ENCODE measurements at regions not wholly inside any gene's neighbourhood (a gene's known extent, or its start where the extent isn't known, plus 50 kb on each side); places are given as distances from the start of the nearest gene placed in this dataset.

- no peaks in the 10 kb centered on the region for H3K27me3 ChIP-seq
- peaks cover 0 to 18% (median 4%) of the 10 kb centered on the region in 9 donors for H3K4me1 ChIP-seq
Measured at GRCh38 chr6:154614101-154614500, 103.6 kb upstream of the CNKSR3 start.

GRCh38 chr6:154614641-154615040 is 104.2 kb upstream of the CNKSR3 start:
- intact Hi-C loops (cut with DNase I), result loop anchor here in 2 of 10 donors (5.0 to 10.0 kb wide), 2 partner anchors 102 to 200 kb away; partner anchors contain the start of gene CNKSR3 (in 1 of the 2)
- H3K27ac ChIP-seq, result peak overlapping the region in 2 of 10 donors; percentile 21 to 23
- H3K36me3 ChIP-seq, result no peaks in the 10 kb centered on the region
- ATAC-seq, result peak in 5 of 8 donors; percentile 9 to 60 (median 41)
- no peaks in the 10 kb centered on the region for H3K27me3 ChIP-seq
- DNase-seq, result no peak
- H3K4me3 ChIP-seq, result no peak overlapping the region
- H3K4me1 ChIP-seq, result peaks cover 0 to 18% (median 4%) of the 10 kb centered on the region in 9 donors
- WGBS, 2 donors, result 42 to 51% methylated on average over 4 of the region's 4 CpGs
- H3K9me3 ChIP-seq, result no peaks in the 10 kb centered on the region
- TF ChIP-seq CTCF (IDR thresholded peaks at IDR 0.05), result no peak

More at GRCh38 chr6:154614101-154614500, 103.6 kb upstream of the CNKSR3 start:
- no peak for DNase-seq
- peak overlapping the region in 1 of 10 donors; percentile 21 for H3K27ac ChIP-seq
- intact Hi-C loops (cut with DNase I), result loop anchor here in 2 of 10 donors (5.0 to 10.0 kb wide), 2 partner anchors 102 to 199 kb away; partner anchors contain the start of gene CNKSR3 (in 1 of the 2)
- TF ChIP-seq CTCF (IDR thresholded peaks at IDR 0.05), result no peak
- H3K9me3 ChIP-seq, result no peaks in the 10 kb centered on the region
- no peak for ATAC-seq
- H3K36me3 ChIP-seq, result no peaks in the 10 kb centered on the region
- no peak overlapping the region for H3K4me3 ChIP-seq
- 83 to 86% methylated on average over 4 of the region's 4 CpGs for WGBS, 2 donors

- Histone ChIP-seq H3K36me3 (no peaks in the 10 kb centered on the region), H3K4me1 (peaks cover 0 to 18% (median 4%) of the 10 kb centered on the region in 9 donors), H3K27ac (no peak overlapping the region), H3K4me3 (peak overlapping the region in 1 of 10 donors; percentile 10), H3K9me3 (no peaks in the 10 kb centered on the region), H3K27me3 (no peaks in the 10 kb centered on the region)
- peak; percentile 61 to 65 for DNase-seq
- intact Hi-C loops (cut with DNase I), result loop anchor here in 1 of 10 donors (10.0 kb wide), 1 partner anchor 201 kb away; no protein-coding TSS in a partner anchor
- peak; percentile 71 to 90 (median 84) for ATAC-seq
- WGBS, 2 donors, result 47 to 54% methylated on average over 16 of the region's 16 CpGs
- TF ChIP-seq CTCF (IDR thresholded peaks at IDR 0.05), result peak in 5 of 9 donors; percentile 13 to 46 (median 42)
Measured at GRCh38 chr6:154615483-154616025, 105.1 kb upstream of the CNKSR3 start.

GRCh38 chr6:154617175-154617574 is 106.7 kb upstream of the CNKSR3 start:
- Histone ChIP-seq H3K4me3 (no peak overlapping the region), H3K4me1 (peaks cover 0 to 20% (median 10%) of the 10 kb centered on the region in 9 donors), H3K36me3 (no peaks in the 10 kb centered on the region), H3K27ac (no peak overlapping the region), H3K9me3 (no peaks in the 10 kb centered on the region), H3K27me3 (no peaks in the 10 kb centered on the region)
- DNase-seq (no peak), ATAC-seq (no peak)
- TF ChIP-seq CTCF (IDR thresholded peaks at IDR 0.05), result no peak
- 91% methylated on average over 2 of the region's 2 CpGs for WGBS, 2 donors
- intact Hi-C loops (cut with DNase I), result loop anchor here in 1 of 10 donors (10.0 kb wide), 1 partner anchor 202 kb away; no protein-coding TSS in a partner anchor

Measured in heart right ventricle (tissue), 16 donors.